Type B pancreatic cell (in vitro differentiated cells): ENCODE measurements at regions not wholly inside any gene's neighbourhood (a gene's known extent, or its start where the extent isn't known, plus 50 kb on each side); places are given as distances from the start of the nearest gene placed in this dataset.

Source experiments
- DNase-seq: peaks from one replicate; pipeline ENCODE4 v3.0.0; 2021; ENCODE audit warnings: mixed read lengths; ENCODE audit not compliant: unreplicated experiment; ENCODE audit errors: extremely low spot score
- H3K27ac Mint-ChIP-seq: 2 replicates; pipeline ENCODE4 v1.8.0; 2021; ENCODE audit warnings: mild to moderate bottlenecking, mixed read lengths
- H3K27me3 Mint-ChIP-seq: 2 replicates; pipeline ENCODE4 v1.8.0; 2021; ENCODE audit warnings: mixed read lengths
- H3K36me3 Mint-ChIP-seq: 2 replicates; pipeline ENCODE4 v1.8.0; 2021; ENCODE audit warnings: mixed read lengths
- H3K4me1 Mint-ChIP-seq: one replicate; pipeline ENCODE4 v1.8.0; 2021; ENCODE audit warnings: mixed read lengths; ENCODE audit not compliant: unreplicated experiment
- H3K4me3 Mint-ChIP-seq: 2 replicates; pipeline ENCODE4 v1.8.0; 2021; ENCODE audit warnings: mild to moderate bottlenecking, mixed read lengths
- H3K9me3 Mint-ChIP-seq: 2 replicates; pipeline ENCODE4 v1.8.0; 2021; ENCODE audit warnings: mixed read lengths
- TF ChIP-seq, protein P1 (sequence below): fragments of 200-600 bp; sonication (generic); conservative IDR thresholded peaks from 2 replicates; pipeline ENCODE4 v1.5.0; 2021; ENCODE audit warnings: antibody characterized with exemption, mild to moderate bottlenecking

- peaks cover 20% of the 10 kb centered on the region for H3K9me3 Mint-ChIP-seq
- H3K27ac Mint-ChIP-seq, result no peak overlapping the region
- no peaks in the 10 kb centered on the region for H3K27me3 Mint-ChIP-seq
- H3K4me1 Mint-ChIP-seq, result peaks cover 46% of the 10 kb centered on the region
- no peak for DNase-seq
- H3K36me3 Mint-ChIP-seq, result peaks cover 26% of the 10 kb centered on the region
- TF ChIP-seq, protein P1, sequence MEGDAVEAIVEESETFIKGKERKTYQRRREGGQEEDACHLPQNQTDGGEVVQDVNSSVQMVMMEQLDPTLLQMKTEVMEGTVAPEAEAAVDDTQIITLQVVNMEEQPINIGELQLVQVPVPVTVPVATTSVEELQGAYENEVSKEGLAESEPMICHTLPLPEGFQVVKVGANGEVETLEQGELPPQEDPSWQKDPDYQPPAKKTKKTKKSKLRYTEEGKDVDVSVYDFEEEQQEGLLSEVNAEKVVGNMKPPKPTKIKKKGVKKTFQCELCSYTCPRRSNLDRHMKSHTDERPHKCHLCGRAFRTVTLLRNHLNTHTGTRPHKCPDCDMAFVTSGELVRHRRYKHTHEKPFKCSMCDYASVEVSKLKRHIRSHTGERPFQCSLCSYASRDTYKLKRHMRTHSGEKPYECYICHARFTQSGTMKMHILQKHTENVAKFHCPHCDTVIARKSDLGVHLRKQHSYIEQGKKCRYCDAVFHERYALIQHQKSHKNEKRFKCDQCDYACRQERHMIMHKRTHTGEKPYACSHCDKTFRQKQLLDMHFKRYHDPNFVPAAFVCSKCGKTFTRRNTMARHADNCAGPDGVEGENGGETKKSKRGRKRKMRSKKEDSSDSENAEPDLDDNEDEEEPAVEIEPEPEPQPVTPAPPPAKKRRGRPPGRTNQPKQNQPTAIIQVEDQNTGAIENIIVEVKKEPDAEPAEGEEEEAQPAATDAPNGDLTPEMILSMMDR, result no peak
- no peak overlapping the region for H3K4me3 Mint-ChIP-seq
Measured at GRCh38 chr12:124151583-124151982, 143.3 kb upstream of the RFLNA start.

- Mint-ChIP-seq H3K27ac (no peak overlapping the region), H3K9me3 (peaks cover 20% of the 10 kb centered on the region), H3K4me1 (peaks cover 50% of the 10 kb centered on the region), H3K36me3 (peaks cover 26% of the 10 kb centered on the region), H3K4me3 (no peak overlapping the region), H3K27me3 (no peaks in the 10 kb centered on the region)
- no peak for DNase-seq
- TF ChIP-seq, protein P1, result no peak
Measured at GRCh38 chr12:124152731-124153130, 142.2 kb upstream of the RFLNA start.

GRCh38 chr12:124153392-124153791 is 141.5 kb upstream of the RFLNA start:
- Mint-ChIP-seq H3K4me1 (peaks cover 52% of the 10 kb centered on the region), H3K4me3 (no peak overlapping the region), H3K9me3 (peaks cover 20% of the 10 kb centered on the region), H3K27ac (no peak overlapping the region), H3K27me3 (peaks cover 4% of the 10 kb centered on the region), H3K36me3 (peaks cover 29% of the 10 kb centered on the region)
- TF ChIP-seq, protein P1, result no peak
- DNase-seq, result no peak

- Mint-ChIP-seq H3K9me3 (peaks cover 7% of the 10 kb centered on the region), H3K27ac (no peak overlapping the region), H3K27me3 (peaks cover 4% of the 10 kb centered on the region), H3K4me1 (peaks cover 47% of the 10 kb centered on the region), H3K4me3 (no peak overlapping the region), H3K36me3 (peaks cover 15% of the 10 kb centered on the region)
- TF ChIP-seq, protein P1, result no peak
- DNase-seq, result no peak
Measured at GRCh38 chr12:124157406-124157805, 137.5 kb upstream of the RFLNA start.

- Mint-ChIP-seq H3K4me1 (peaks cover 37% of the 10 kb centered on the region), H3K27ac (no peak overlapping the region), H3K36me3 (peaks cover 3% of the 10 kb centered on the region), H3K4me3 (no peak overlapping the region), H3K9me3 (peaks cover 3% of the 10 kb centered on the region), H3K27me3 (peaks cover 4% of the 10 kb centered on the region)
- DNase-seq, result no peak
- TF ChIP-seq, protein P1, result no peak
Measured at GRCh38 chr12:124159655-124160054, 135.2 kb upstream of the RFLNA start.
